ENCODE measurements at regions not wholly inside any gene's neighbourhood (a gene's known extent, or its start where the extent isn't known, plus 50 kb on each side); places are given as distances from the start of the nearest gene placed in this dataset.

GRCh38 chr12:25014961-25015360 lies 66.1 kb upstream of the BCAT1 start:
- TF ChIP-seq, protein P1, sequence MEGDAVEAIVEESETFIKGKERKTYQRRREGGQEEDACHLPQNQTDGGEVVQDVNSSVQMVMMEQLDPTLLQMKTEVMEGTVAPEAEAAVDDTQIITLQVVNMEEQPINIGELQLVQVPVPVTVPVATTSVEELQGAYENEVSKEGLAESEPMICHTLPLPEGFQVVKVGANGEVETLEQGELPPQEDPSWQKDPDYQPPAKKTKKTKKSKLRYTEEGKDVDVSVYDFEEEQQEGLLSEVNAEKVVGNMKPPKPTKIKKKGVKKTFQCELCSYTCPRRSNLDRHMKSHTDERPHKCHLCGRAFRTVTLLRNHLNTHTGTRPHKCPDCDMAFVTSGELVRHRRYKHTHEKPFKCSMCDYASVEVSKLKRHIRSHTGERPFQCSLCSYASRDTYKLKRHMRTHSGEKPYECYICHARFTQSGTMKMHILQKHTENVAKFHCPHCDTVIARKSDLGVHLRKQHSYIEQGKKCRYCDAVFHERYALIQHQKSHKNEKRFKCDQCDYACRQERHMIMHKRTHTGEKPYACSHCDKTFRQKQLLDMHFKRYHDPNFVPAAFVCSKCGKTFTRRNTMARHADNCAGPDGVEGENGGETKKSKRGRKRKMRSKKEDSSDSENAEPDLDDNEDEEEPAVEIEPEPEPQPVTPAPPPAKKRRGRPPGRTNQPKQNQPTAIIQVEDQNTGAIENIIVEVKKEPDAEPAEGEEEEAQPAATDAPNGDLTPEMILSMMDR (IDR thresholded peaks at IDR 0.05; ENCODE audit: low read depth, low read length, poor library complexity, severe bottlenecking) = no peak
- no peak for TF ChIP-seq EZH2phosphoT487 (IDR thresholded peaks at IDR 0.05; ENCODE audit: borderline replicate concordance, low read length)
